Body of pancreas (tissue), 4 donors: ENCODE measurements at regions not wholly inside any gene's neighbourhood (a gene's known extent, or its start where the extent isn't known, plus 50 kb on each side); places are given as distances from the start of the nearest gene placed in this dataset.

Source experiments
- ATAC-seq: fragments of 150-250 bp; one replicate; pipeline ENCODE4 v1.9.1; 2016
- DNase-seq, 4 donors: peaks; one replicate each; pipeline ENCODE4 v3.0.0-alpha.2; 2019
- H3K27ac ChIP-seq, 4 donors: fragments of 200-600 bp; sonication (generic); 1 replicate in 3 of 4; 2 replicates in 1 of 4; pipeline versions ENCODE4 v1.5.1 to v1.6.1; 2016 to 2019; ENCODE audit warnings: mild to moderate bottlenecking in 1 of 4, mixed read lengths in 1 of 4, moderate library complexity in 1 of 4
- H3K27me3 ChIP-seq, 2 donors: fragments of 200-600 bp; sonication (generic); one replicate each; pipeline ENCODE4 v1.6.0; 2016; ENCODE audit warnings: mild to moderate bottlenecking in 1 of 2
- H3K36me3 ChIP-seq, 2 donors: fragments of 200-600 bp; sonication (generic); replicated peaks in 1 of 2; 2 replicates each; pipeline ENCODE4 v1.5.1; 2016; ENCODE audit warnings: low read depth in 2 of 2; ENCODE audit not compliant: insufficient read depth in 1 of 2
- H3K4me1 ChIP-seq: fragments of 200-600 bp; sonication (generic); one replicate; pipeline ENCODE4 v1.6.0; 2016
- H3K4me3 ChIP-seq, 2 donors: fragments of 200-600 bp; sonication (generic); 1 replicate in 1 of 2; 2 replicates in 1 of 2; pipeline ENCODE4 v1.5.1; 2016 to 2019
- H3K9me3 ChIP-seq, 3 donors: fragments of 200-600 bp; sonication (generic); 1 replicate in 2 of 3; 2 replicates in 1 of 3; pipeline ENCODE4 v1.5.1; 2016
- POLR2A ChIP-seq, 3 donors: fragments of 450-650 bp; IDR thresholded peaks; one replicate each; pipeline ENCODE4 v1.6.1; 2016; ENCODE audit warnings: antibody characterized with exemption in 3 of 3, mild to moderate bottlenecking in 2 of 3
- WGBS, 2 donors: methylation state at CpG; one replicate each; pipeline ENCODE4 v1.1.5; 2017; 5-methylcytosine and 5-hydroxymethylcytosine counted together
- intact Hi-C: fragments of 100-400 bp; cut with DNase I; formaldehyde crosslinking; loops from one replicate; pipeline ENCODE4 v1.15.1; 2023
- TF ChIP-seq, protein P1 (sequence below), 7 experiments: fragments of 450-650 bp in 4 of 7; fragments of 200-600 bp in 3 of 7; sonication (generic) in 3 of 7; IDR thresholded peaks; one replicate each; pipeline ENCODE4 v1.5.1; 2016 to 2019; ENCODE audit warnings: antibody characterized with exemption in 7 of 7

DNA sequence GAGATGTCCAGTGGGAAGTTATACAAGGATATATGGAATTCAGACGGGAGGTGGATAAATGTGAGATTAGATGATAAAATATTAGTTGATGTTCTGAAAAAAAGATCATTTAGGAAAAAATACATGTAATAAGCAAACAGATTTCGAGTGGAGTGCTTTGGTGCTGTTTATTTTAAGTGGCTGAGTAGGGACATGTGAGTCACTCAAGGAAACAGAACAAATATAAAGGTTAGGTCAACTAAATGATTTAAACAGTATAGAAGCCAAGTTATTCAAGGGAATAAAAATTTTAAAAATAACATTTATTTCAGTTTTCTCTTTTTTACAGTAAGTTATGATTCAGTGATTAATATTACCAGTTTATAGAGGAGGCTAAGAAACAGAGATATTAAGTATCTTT is 1046.7 kb upstream of the B3GALT2 start:
- Histone ChIP-seq H3K36me3 (no peaks in the 10 kb centered on the region), H3K4me1 (no peaks in the 10 kb centered on the region), H3K9me3 (no peaks in the 10 kb centered on the region), H3K27me3 (no peaks in the 10 kb centered on the region), H3K4me3 (no peak overlapping the region), H3K27ac (no peak overlapping the region)
- TF ChIP-seq POLR2A (IDR thresholded peaks at IDR 0.05) = no peak
- TF ChIP-seq, protein P1, sequence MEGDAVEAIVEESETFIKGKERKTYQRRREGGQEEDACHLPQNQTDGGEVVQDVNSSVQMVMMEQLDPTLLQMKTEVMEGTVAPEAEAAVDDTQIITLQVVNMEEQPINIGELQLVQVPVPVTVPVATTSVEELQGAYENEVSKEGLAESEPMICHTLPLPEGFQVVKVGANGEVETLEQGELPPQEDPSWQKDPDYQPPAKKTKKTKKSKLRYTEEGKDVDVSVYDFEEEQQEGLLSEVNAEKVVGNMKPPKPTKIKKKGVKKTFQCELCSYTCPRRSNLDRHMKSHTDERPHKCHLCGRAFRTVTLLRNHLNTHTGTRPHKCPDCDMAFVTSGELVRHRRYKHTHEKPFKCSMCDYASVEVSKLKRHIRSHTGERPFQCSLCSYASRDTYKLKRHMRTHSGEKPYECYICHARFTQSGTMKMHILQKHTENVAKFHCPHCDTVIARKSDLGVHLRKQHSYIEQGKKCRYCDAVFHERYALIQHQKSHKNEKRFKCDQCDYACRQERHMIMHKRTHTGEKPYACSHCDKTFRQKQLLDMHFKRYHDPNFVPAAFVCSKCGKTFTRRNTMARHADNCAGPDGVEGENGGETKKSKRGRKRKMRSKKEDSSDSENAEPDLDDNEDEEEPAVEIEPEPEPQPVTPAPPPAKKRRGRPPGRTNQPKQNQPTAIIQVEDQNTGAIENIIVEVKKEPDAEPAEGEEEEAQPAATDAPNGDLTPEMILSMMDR (IDR thresholded peaks at IDR 0.05) = no peak
- no peak for DNase-seq
- intact Hi-C loops = no loop called here
- 40 to 46% methylated on average over 2 of the region's 2 CpGs for WGBS, 2 donors
- ATAC-seq = no peak

DNA sequence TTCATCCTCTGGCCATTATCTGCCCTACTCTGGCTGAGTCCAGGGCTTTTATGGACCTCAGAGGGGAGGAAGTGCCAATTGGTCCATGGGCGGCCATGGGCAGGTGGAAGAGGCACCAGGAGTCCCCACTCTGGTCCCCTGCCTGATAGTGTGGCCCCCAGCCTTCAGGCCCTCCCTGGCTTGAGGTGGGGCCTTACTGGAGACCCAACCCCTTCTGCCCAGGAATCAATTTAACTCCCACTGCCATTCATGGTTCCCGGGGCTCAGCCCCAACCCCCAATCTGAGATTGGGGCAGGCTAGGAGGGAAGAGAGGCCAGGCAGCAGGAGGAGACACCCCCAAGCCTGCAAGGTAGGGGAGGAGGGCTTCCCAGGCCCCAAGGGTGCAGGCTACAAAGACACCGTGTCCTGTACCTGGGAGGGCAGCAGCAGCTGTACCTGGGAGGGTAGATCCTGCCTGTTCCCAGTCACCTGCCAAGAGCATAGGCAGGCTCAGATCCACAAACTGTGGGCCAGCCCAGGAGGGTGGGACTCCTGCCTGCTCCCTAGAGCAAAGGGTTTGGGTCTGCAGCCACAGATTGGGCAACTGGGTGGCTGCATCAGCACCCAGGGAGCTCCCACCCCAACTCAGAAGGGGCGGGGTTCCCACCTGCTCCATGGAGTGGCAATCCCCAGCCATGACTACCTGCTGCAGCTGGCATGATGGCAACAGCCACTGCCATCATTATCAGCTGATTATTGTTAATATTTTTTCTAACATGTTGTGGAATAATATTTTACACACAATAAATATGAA is 1044.1 kb upstream of the B3GALT2 start:
- 57 to 84% methylated on average over 1 to 4 of the region's 4 CpGs for WGBS, 2 donors
- no peaks in the 10 kb centered on the region for H3K36me3 ChIP-seq
- no peaks in the 10 kb centered on the region for H3K9me3 ChIP-seq
- no peak overlapping the region for H3K27ac ChIP-seq
- TF ChIP-seq, protein P1 (IDR thresholded peaks at IDR 0.05) = no peak
- TF ChIP-seq POLR2A (IDR thresholded peaks at IDR 0.05) = no peak
- H3K27me3 ChIP-seq = no peaks in the 10 kb centered on the region
- no peaks in the 10 kb centered on the region for H3K4me1 ChIP-seq
- intact Hi-C loops = no loop called here
- ATAC-seq = no peak
- H3K4me3 ChIP-seq = no peak overlapping the region
- DNase-seq = no peak

DNA sequence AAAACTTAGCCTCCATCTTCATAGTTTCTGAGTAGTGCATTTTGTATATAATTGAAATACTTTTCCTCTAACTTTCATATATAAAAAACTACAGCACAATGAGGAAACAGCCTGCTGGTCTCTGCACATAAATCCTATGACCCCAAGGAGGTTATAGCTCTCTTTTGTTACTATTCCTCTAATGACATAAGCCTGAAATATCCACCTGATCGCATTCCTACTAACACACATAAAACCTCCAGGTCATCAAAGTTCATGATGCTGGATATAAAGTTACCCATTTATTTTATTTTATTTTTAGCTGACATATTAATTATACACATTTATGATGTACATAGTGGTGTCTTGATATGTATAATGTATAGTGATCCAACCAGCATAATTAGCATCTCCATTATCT is 1042.0 kb upstream of the B3GALT2 start:
- intact Hi-C loops = no loop called here
- no peak overlapping the region for H3K27ac ChIP-seq
- ATAC-seq (no peak), DNase-seq (no peak)
- no peaks in the 10 kb centered on the region for H3K27me3 ChIP-seq
- H3K4me1 ChIP-seq = no peaks in the 10 kb centered on the region
- H3K4me3 ChIP-seq = no peak overlapping the region
- H3K36me3 ChIP-seq = no peaks in the 10 kb centered on the region
- H3K9me3 ChIP-seq = no peaks in the 10 kb centered on the region
- 98 to 100% methylated on average over 1 of the region's 1 CpG for WGBS, 2 donors
- TF ChIP-seq POLR2A (IDR thresholded peaks at IDR 0.05) = no peak
- TF ChIP-seq, protein P1 (IDR thresholded peaks at IDR 0.05) = no peak

DNA sequence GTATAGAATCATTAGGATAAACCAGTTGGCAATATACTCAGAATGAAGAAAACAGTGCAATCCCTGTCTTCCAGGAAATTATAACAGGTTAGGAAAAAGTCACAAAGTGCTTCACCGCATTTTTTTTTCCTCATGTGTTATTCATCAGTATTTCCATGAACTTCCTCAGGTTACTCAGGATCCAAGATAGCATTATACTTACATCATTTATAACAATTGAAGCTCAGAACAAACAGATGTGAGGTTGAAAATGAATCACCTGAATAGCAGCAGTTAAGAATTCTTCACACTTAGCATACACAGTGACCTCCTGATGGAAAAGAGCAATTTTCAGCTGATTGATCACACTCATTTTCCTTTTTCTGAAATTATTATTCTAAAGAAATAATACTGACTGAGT is 1040.7 kb upstream of the B3GALT2 start:
- Histone ChIP-seq H3K36me3 (no peaks in the 10 kb centered on the region), H3K4me1 (no peaks in the 10 kb centered on the region), H3K27ac (no peak overlapping the region), H3K9me3 (no peaks in the 10 kb centered on the region), H3K27me3 (no peaks in the 10 kb centered on the region), H3K4me3 (no peak overlapping the region)
- intact Hi-C loops = no loop called here
- TF ChIP-seq POLR2A (IDR thresholded peaks at IDR 0.05) = no peak
- WGBS, 2 donors = 78 to 86% methylated on average over 1 of the region's 1 CpG
- ATAC-seq (no peak), DNase-seq (no peak)

DNA sequence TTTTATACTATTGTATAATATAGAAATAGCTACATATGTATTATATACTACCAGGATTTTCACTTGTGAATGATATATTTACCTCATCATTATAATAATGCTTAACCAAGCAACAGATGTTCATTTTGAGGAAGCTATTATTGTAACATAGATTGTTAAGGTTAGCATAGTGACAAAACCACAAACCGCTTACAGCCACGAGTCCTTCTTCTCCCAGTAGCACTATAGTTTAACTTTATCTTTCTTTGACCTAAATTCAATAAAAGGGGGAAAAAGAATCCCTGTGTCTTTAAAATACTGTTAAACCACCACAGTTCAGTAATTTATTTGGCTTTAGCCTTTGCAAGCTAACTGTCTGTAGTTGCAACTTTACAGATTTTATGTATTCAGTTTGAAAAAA is 1039.4 kb upstream of the B3GALT2 start:
- Histone ChIP-seq H3K27me3 (no peaks in the 10 kb centered on the region), H3K27ac (no peak overlapping the region), H3K4me1 (no peaks in the 10 kb centered on the region), H3K9me3 (no peaks in the 10 kb centered on the region), H3K4me3 (no peak overlapping the region), H3K36me3 (no peaks in the 10 kb centered on the region)
- no peak for ATAC-seq
- intact Hi-C loops = no loop called here
- TF ChIP-seq, protein P1 (IDR thresholded peaks at IDR 0.05) = no peak
- no peak for TF ChIP-seq POLR2A (IDR thresholded peaks at IDR 0.05)
- WGBS, 2 donors = 31 to 57% methylated on average over 2 of the region's 2 CpGs
- DNase-seq = no peak
